DOHH2 (cell line): ENCODE measurements at regions not wholly inside any gene's neighbourhood (a gene's known extent, or its start where the extent isn't known, plus 50 kb on each side); places are given as distances from the start of the nearest gene placed in this dataset.

Experiments
- H3F3A ChIP-seq: fragments of 200-600 bp; sonication (generic), shearing (Covaris generic); 2 replicates; pipeline ENCODE4 v1.6.0; 2016; ENCODE audit warnings: antibody characterized with exemption, mild to moderate bottlenecking; ENCODE audit not compliant: control insufficient read depth, insufficient read depth
- H3K27ac ChIP-seq: fragments of 200-600 bp; sonication (generic); 2 replicates; pipeline ENCODE4 v1.5.1; 2014; ENCODE audit warnings: low read depth, mild to moderate bottlenecking, low read length, moderate library complexity
- H3K27me3 ChIP-seq: fragments of 200-600 bp; sonication (generic); 2 replicates; pipeline ENCODE4 v1.6.1; 2014; ENCODE audit warnings: mild to moderate bottlenecking, low read length, mixed read lengths; ENCODE audit not compliant: control insufficient read depth
- H3K36me3 ChIP-seq: fragments of 200-600 bp; sonication (generic); 2 replicates; pipeline ENCODE4 v1.6.1; 2014; ENCODE audit warnings: mild to moderate bottlenecking, low read length, moderate library complexity, mixed read lengths; ENCODE audit not compliant: control insufficient read depth
- H3K4me1 ChIP-seq: fragments of 200-600 bp; sonication (generic); 2 replicates; pipeline ENCODE4 v1.6.1; 2014; ENCODE audit warnings: mild to moderate bottlenecking, low read length, mixed read lengths; ENCODE audit not compliant: control insufficient read depth
- H3K4me2 ChIP-seq: fragments of 200-600 bp; sonication (generic); 2 replicates; pipeline ENCODE4 v1.6.0; 2014; ENCODE audit warnings: mild to moderate bottlenecking, low read length, moderate library complexity
- H3K4me3 ChIP-seq: fragments of 200-600 bp; sonication (generic); 2 replicates; pipeline ENCODE4 v1.5.1; 2014; ENCODE audit warnings: mild to moderate bottlenecking, low read length, mixed read lengths
- H3K79me2 ChIP-seq: fragments of 200-600 bp; sonication (generic); 2 replicates; pipeline ENCODE4 v1.6.1; 2014; ENCODE audit warnings: mild to moderate bottlenecking, low read length, mixed read lengths; ENCODE audit not compliant: control insufficient read depth
- H3K9me2 ChIP-seq: fragments of 200-600 bp; sonication (generic); replicated peaks from 2 replicates; pipeline ENCODE4 v1.6.1; 2014; ENCODE audit warnings: mild to moderate bottlenecking, low read length, mixed read lengths; ENCODE audit not compliant: control insufficient read depth
- H3K9me3 ChIP-seq: fragments of 200-600 bp; sonication (generic); 2 replicates; pipeline ENCODE4 v1.6.1; 2014; ENCODE audit warnings: antibody characterized with exemption, low read length, mixed read lengths; ENCODE audit not compliant: control insufficient read depth, insufficient read depth
- H4K20me1 ChIP-seq: fragments of 200-600 bp; sonication (generic); 2 replicates; pipeline ENCODE4 v1.6.0; 2014; ENCODE audit warnings: low read depth, mild to moderate bottlenecking, antibody characterized with exemption, low read length, moderate library complexity; ENCODE audit not compliant: control insufficient read depth, insufficient read depth
- CTCF ChIP-seq: fragments of 200-600 bp; sonication (generic); IDR thresholded peaks from one replicate; pipeline ENCODE4 v1.5.1; 2014; ENCODE audit warnings: antibody characterized with exemption, mild to moderate bottlenecking, low read depth, low read length; ENCODE audit not compliant: poor library complexity, severe bottlenecking
- EZH2phosphoT487 ChIP-seq: fragments of 200-600 bp; sonication (generic); IDR thresholded peaks from 2 replicates; pipeline ENCODE4 v1.6.1; 2017; ENCODE audit warnings: borderline replicate concordance, mild to moderate bottlenecking, antibody characterized with exemption, low read length, moderate library complexity, mixed read lengths

- Histone ChIP-seq H3K9me2 (no peaks in the 10 kb centered on the region), H3K27me3 (no peaks in the 10 kb centered on the region), H3K36me3 (no peaks in the 10 kb centered on the region), H3K4me3 (no peak overlapping the region), H3K79me2 (no peaks in the 10 kb centered on the region), H3F3A (no peaks in the 10 kb centered on the region), H4K20me1 (no peaks in the 10 kb centered on the region), H3K9me3 (peaks cover 4% of the 10 kb centered on the region; the same call in 1 of the 2 replicates), H3K27ac (no peak overlapping the region), H3K4me1 (no peaks in the 10 kb centered on the region), H3K4me2 (no peak overlapping the region)
- TF ChIP-seq EZH2phosphoT487 (no peak), CTCF (no peak)
Observed at GRCh38 chr5:4653475-4653874, 486.7 kb upstream of the ADAMTS16 start.

GRCh38 chr5:4659851-4660250, 480.3 kb upstream of the ADAMTS16 start:
- Histone ChIP-seq H4K20me1 (no peaks in the 10 kb centered on the region), H3K27ac (no peak overlapping the region), H3K9me3 (peaks cover 8% of the 10 kb centered on the region; the same call in 1 of the 2 replicates), H3K27me3 (no peaks in the 10 kb centered on the region), H3K79me2 (no peaks in the 10 kb centered on the region), H3K4me1 (no peaks in the 10 kb centered on the region), H3K4me3 (no peak overlapping the region), H3K4me2 (no peak overlapping the region), H3F3A (no peaks in the 10 kb centered on the region), H3K9me2 (no peaks in the 10 kb centered on the region), H3K36me3 (no peaks in the 10 kb centered on the region)
- TF ChIP-seq EZH2phosphoT487 (no peak), CTCF (no peak)

- Histone ChIP-seq H3K79me2 (no peaks in the 10 kb centered on the region), H3K9me2 (no peaks in the 10 kb centered on the region), H3K4me3 (no peak overlapping the region), H4K20me1 (no peaks in the 10 kb centered on the region), H3K4me2 (no peak overlapping the region), H3K27me3 (no peaks in the 10 kb centered on the region), H3K4me1 (no peaks in the 10 kb centered on the region), H3K36me3 (no peaks in the 10 kb centered on the region), H3K9me3 (peaks cover 8% of the 10 kb centered on the region; the same call in 1 of the 2 replicates), H3F3A (no peaks in the 10 kb centered on the region), H3K27ac (no peak overlapping the region)
- TF ChIP-seq CTCF: no peak
- TF ChIP-seq EZH2phosphoT487: no peak
Observed at GRCh38 chr5:4661326-4661725, 478.8 kb upstream of the ADAMTS16 start.
